A673 (cell line): ENCODE measurements at regions not wholly inside any gene's neighbourhood (a gene's known extent, or its start where the extent isn't known, plus 50 kb on each side); places are given as distances from the start of the nearest gene placed in this dataset.

Experiments
- CTCF ChIP-seq: fragments of 300-800, 200-600 bp; sonication (generic); conservative IDR thresholded peaks from 2 replicates; pipeline ENCODE4 v1.5.1; 2017; ENCODE audit warnings: low read depth, mild to moderate bottlenecking, antibody characterized with exemption, low read length, moderate library complexity, mixed read lengths
- EZH2 ChIP-seq: fragments of 200-600 bp; sonication (generic); IDR thresholded peaks from 2 replicates; pipeline ENCODE4 v1.6.1; 2017; ENCODE audit warnings: borderline replicate concordance, low read depth, mild to moderate bottlenecking, mixed read lengths, antibody characterized with exemption, low read length; ENCODE audit not compliant: poor library complexity, severe bottlenecking

DNA sequence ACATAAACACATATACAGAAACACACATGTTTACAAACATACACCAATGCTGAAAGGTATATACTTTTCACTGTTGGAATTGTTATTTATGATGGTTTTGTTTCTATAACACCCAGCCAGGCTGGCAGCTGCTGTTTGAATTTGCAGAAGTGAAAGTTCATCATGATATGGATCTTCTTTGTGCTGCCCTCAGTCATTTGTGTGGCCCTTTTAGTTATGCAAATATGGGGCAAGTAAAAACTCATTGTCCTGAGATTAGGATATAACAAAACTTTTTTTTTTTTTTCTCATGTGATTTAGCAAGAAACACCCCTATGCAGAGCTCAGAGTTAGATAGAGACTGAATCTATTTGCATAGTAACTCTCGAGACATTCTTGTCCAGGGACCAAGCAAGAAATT lies 714.1 kb downstream of the KCNJ3 start:
- TF ChIP-seq EZH2: no peak
- no peak for TF ChIP-seq CTCF
